GM12864 (cell line): ENCODE measurements at regions not wholly inside any gene's neighbourhood (a gene's known extent, or its start where the extent isn't known, plus 50 kb on each side); places are given as distances from the start of the nearest gene placed in this dataset.

Experiments used
- DNase-seq: peaks from one replicate; pipeline ENCODE4 v3.0.0-alpha.2; 2011; ENCODE audit warnings: low read depth
- H3K4me3 ChIP-seq: 2 replicates; pipeline ENCODE4 v1.5.1; 2011; ENCODE audit warnings: mild to moderate bottlenecking, low read depth, low read length, control low read depth
- CTCF ChIP-seq: IDR thresholded peaks from 2 replicates; pipeline ENCODE4 v1.5.1; 2011; ENCODE audit warnings: low read depth, mild to moderate bottlenecking, moderate library complexity, low read length, control low read depth, inconsistent platforms; ENCODE audit errors: missing control alignments

GRCh38 chr10:129033790-129034272 lies 433.2 kb upstream of the MGMT start:
- DNase-seq, result no peak
- no peak overlapping the region for H3K4me3 ChIP-seq
- TF ChIP-seq CTCF, result no peak

- DNase-seq, result no peak
- no peak overlapping the region for H3K4me3 ChIP-seq
- no peak for TF ChIP-seq CTCF
These were observed 431.8 kb upstream of the MGMT start for GRCh38 chr10:129035052-129035827.

GRCh38 chr10:129038522-129038921 lies 428.5 kb upstream of the MGMT start:
- TF ChIP-seq CTCF, result no peak
- DNase-seq, result no peak
- no peak overlapping the region for H3K4me3 ChIP-seq

DNA sequence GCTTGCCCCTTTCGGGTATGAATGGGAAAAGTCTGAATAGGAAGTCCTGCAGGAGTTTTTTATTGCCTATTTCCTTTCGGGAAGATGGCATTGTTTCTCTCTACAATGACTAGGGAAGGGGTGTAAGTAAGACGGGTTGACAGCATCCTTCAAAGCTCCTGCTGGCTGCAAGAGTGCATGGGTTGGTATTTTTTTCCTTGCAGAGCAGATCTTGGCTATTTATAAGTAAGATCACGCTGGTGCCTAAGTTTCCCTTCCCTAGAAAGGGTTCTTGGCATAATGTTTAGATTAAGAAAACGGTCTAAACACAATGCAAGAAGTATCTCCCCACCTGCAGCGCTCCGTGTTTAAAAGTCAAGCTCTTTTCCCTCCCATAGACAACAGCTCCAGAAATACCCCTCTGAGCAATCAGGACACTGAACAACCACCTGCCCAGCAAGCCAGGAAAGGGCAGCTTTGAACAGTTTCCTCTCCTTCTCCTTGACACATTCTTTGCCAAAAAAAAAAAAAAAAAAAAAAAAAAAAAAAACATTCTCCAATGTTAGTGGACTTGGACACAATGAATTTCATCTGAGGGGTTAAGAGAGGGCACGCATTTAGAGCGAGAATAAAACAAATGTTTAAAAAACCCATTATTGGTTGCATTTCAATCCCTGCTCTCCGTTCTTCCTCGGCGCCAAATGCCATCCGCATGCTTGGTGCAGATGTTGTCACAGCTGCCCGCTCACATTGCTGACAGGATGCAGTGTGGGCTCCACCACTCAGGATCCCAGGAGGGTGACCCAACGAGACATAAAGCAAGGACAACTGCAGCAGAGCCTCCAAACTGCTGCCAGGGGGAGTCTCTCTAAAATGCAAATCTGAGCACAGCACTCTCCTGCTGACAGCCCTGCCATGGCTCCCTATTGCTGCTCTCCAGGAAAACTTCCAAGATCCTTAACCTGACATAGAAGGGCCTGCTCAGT lies 427.4 kb upstream of the MGMT start:
- no peak for DNase-seq
- no peak overlapping the region for H3K4me3 ChIP-seq
- no peak for TF ChIP-seq CTCF

DNA sequence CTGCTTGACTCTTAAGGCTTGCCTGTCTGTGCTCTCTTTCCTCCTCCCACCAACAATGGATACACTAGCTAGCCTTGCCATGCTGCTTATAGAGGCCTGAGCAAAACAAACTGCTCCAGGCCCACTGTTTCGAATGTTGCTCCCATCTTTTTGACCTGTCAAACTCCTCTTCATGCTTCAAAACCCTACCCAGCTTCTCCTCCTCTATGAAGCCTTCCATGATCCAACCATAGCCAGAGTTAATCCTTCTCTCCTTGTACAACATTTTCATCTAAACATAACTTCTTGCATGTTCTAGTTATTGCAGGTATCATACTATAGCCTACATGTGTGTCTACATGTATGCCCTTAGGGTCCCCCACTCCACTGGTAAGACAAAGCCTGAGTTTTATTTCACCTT lies 426.7 kb upstream of the MGMT start:
- no peak for DNase-seq
- H3K4me3 ChIP-seq, result no peak overlapping the region
- TF ChIP-seq CTCF, result no peak

GRCh38 chr10:129041916-129042315 lies 425.1 kb upstream of the MGMT start:
- no peak for DNase-seq
- H3K4me3 ChIP-seq, result no peak overlapping the region
- no peak for TF ChIP-seq CTCF
